Neural cell (in vitro differentiated cells): ENCODE measurements at regions not wholly inside any gene's neighbourhood (a gene's known extent, or its start where the extent isn't known, plus 50 kb on each side); places are given as distances from the start of the nearest gene placed in this dataset.

Experiments used
- CTCF ChIP-seq: fragments of 450-650 bp; IDR thresholded peaks from 2 replicates; pipeline ENCODE4 v1.5.1; 2014; ENCODE audit warnings: antibody characterized with exemption, mild to moderate bottlenecking, moderate library complexity; ENCODE audit not compliant: poor library complexity, severe bottlenecking
- EZH2 ChIP-seq: fragments of 200-600, 300-800 bp; shearing (Covaris generic), sonication (generic); IDR thresholded peaks from 2 replicates; pipeline ENCODE4 v1.6.1; 2014; ENCODE audit warnings: antibody characterized with exemption, low read length, borderline replicate concordance, mild to moderate bottlenecking; ENCODE audit not compliant: insufficient read depth, poor library complexity, severe bottlenecking

GRCh38 chr10:125411724-125412123 lies 251.4 kb upstream of the CTBP2 start:
- TF ChIP-seq CTCF (no peak), EZH2 (no peak)
